NT2/D1 (cell line): ENCODE measurements at regions not wholly inside any gene's neighbourhood (a gene's known extent, or its start where the extent isn't known, plus 50 kb on each side); places are given as distances from the start of the nearest gene placed in this dataset.

Experiments used
- DNase-seq: peaks from one replicate; pipeline ENCODE4 v3.0.0-alpha.2; 2011; ENCODE audit warnings: low read depth, low spot score
- H3K27me3 ChIP-seq: 2 replicates; pipeline ENCODE4 v1.6.0; 2011; ENCODE audit warnings: mild to moderate bottlenecking; ENCODE audit not compliant: insufficient read length, insufficient read depth
- H3K36me3 ChIP-seq: 2 replicates; pipeline ENCODE4 v1.6.1; 2011; ENCODE audit warnings: mild to moderate bottlenecking, low read length, mixed read lengths; ENCODE audit not compliant: insufficient read depth, insufficient read length
- H3K4me1 ChIP-seq: 2 replicates; pipeline ENCODE4 v1.5.1; 2011; ENCODE audit not compliant: insufficient read depth, insufficient read length
- H3K4me3 ChIP-seq: 2 replicates; pipeline ENCODE4 v1.5.1; 2011; ENCODE audit warnings: low read depth; ENCODE audit not compliant: insufficient read length
- H3K9ac ChIP-seq: 2 replicates; pipeline ENCODE4 v1.6.0; 2011; ENCODE audit warnings: low read depth; ENCODE audit not compliant: insufficient read length
- H3K9me3 ChIP-seq: 2 replicates; pipeline ENCODE4 v1.5.1; 2011; ENCODE audit warnings: mild to moderate bottlenecking, low read length; ENCODE audit not compliant: insufficient read depth
- SUZ12 ChIP-seq: IDR thresholded peaks from 2 replicates; pipeline ENCODE4 v1.6.1; 2011; ENCODE audit not compliant: insufficient read length, insufficient read depth; ENCODE audit errors: extremely low read depth
- YY1 ChIP-seq: IDR thresholded peaks from 2 replicates; pipeline ENCODE4 v1.6.1; 2011; ENCODE audit not compliant: insufficient read length, insufficient read depth
- ZNF274 ChIP-seq: IDR thresholded peaks from 2 replicates; pipeline ENCODE4 v1.6.1; 2011; ENCODE audit warnings: mild to moderate bottlenecking, low read depth, low read length

- H3K4me1 ChIP-seq = no peaks in the 10 kb centered on the region
- no peaks in the 10 kb centered on the region for H3K27me3 ChIP-seq
- H3K4me3 ChIP-seq = no peak overlapping the region
- no peaks in the 10 kb centered on the region for H3K36me3 ChIP-seq
- no peak for DNase-seq
- no peak for TF ChIP-seq SUZ12
- TF ChIP-seq ZNF274 = no peak
- TF ChIP-seq YY1 = no peak
- no peak overlapping the region for H3K9ac ChIP-seq
- no peaks in the 10 kb centered on the region for H3K9me3 ChIP-seq
Observed at GRCh38 chr7:17534348-17534747, 235.9 kb downstream of the AHR start.

GRCh38 chr7:17535776-17536175, 237.3 kb downstream of the AHR start:
- Histone ChIP-seq H3K9me3 (no peaks in the 10 kb centered on the region), H3K9ac (no peak overlapping the region), H3K4me1 (no peaks in the 10 kb centered on the region), H3K27me3 (no peaks in the 10 kb centered on the region), H3K36me3 (no peaks in the 10 kb centered on the region), H3K4me3 (no peak overlapping the region)
- no peak for TF ChIP-seq ZNF274
- TF ChIP-seq YY1 = no peak
- no peak for TF ChIP-seq SUZ12
- no peak for DNase-seq

- Histone ChIP-seq H3K27me3 (no peaks in the 10 kb centered on the region), H3K4me3 (no peak overlapping the region), H3K9me3 (no peaks in the 10 kb centered on the region), H3K4me1 (no peaks in the 10 kb centered on the region), H3K9ac (no peak overlapping the region), H3K36me3 (no peaks in the 10 kb centered on the region)
- no peak for DNase-seq
- TF ChIP-seq YY1 = no peak
- TF ChIP-seq ZNF274 = no peak
- no peak for TF ChIP-seq SUZ12
Observed at GRCh38 chr7:17544401-17544800, 245.9 kb downstream of the AHR start.

- H3K4me3 ChIP-seq = no peak overlapping the region
Observed at GRCh38 chr7:17545348-17545747, 246.9 kb downstream of the AHR start.

GRCh38 chr7:17546189-17546588, 247.7 kb downstream of the AHR start:
- DNase-seq = no peak
- Histone ChIP-seq H3K4me3 (no peak overlapping the region), H3K4me1 (no peaks in the 10 kb centered on the region), H3K27me3 (no peaks in the 10 kb centered on the region), H3K9me3 (no peaks in the 10 kb centered on the region), H3K36me3 (no peaks in the 10 kb centered on the region), H3K9ac (no peak overlapping the region)
- no peak for TF ChIP-seq YY1
- no peak for TF ChIP-seq SUZ12
- no peak for TF ChIP-seq ZNF274

More at GRCh38 chr7:17545348-17545747, 246.9 kb downstream of the AHR start:
- H3K36me3 ChIP-seq = no peaks in the 10 kb centered on the region
- H3K4me1 ChIP-seq = no peaks in the 10 kb centered on the region
- TF ChIP-seq YY1 = no peak
- no peak for TF ChIP-seq SUZ12
- no peak for TF ChIP-seq ZNF274
- no peaks in the 10 kb centered on the region for H3K27me3 ChIP-seq
- no peak overlapping the region for H3K9ac ChIP-seq
- DNase-seq = no peak
- H3K9me3 ChIP-seq = no peaks in the 10 kb centered on the region

- no peak overlapping the region for H3K4me3 ChIP-seq
- no peaks in the 10 kb centered on the region for H3K27me3 ChIP-seq
- H3K9me3 ChIP-seq = no peaks in the 10 kb centered on the region
- H3K9ac ChIP-seq = no peak overlapping the region
- H3K4me1 ChIP-seq = no peaks in the 10 kb centered on the region
- no peak for DNase-seq
- no peak for TF ChIP-seq SUZ12
- TF ChIP-seq YY1 = no peak
- TF ChIP-seq ZNF274 = no peak
- H3K36me3 ChIP-seq = no peaks in the 10 kb centered on the region
Observed at GRCh38 chr7:17546592-17546991, 248.1 kb downstream of the AHR start.

- peak; percentile 25 for DNase-seq
- no peaks in the 10 kb centered on the region for H3K4me1 ChIP-seq
- no peaks in the 10 kb centered on the region for H3K36me3 ChIP-seq
- H3K9ac ChIP-seq = no peak overlapping the region
- no peaks in the 10 kb centered on the region for H3K27me3 ChIP-seq
- TF ChIP-seq SUZ12 (no peak), ZNF274 (no peak), YY1 (no peak)
- no peaks in the 10 kb centered on the region for H3K9me3 ChIP-seq
- no peak overlapping the region for H3K4me3 ChIP-seq
Observed at GRCh38 chr7:17548014-17548653, 249.7 kb downstream of the AHR start.

- no peak for TF ChIP-seq SUZ12
- no peak for TF ChIP-seq ZNF274
- no peak for TF ChIP-seq YY1
- Histone ChIP-seq H3K9me3 (no peaks in the 10 kb centered on the region), H3K36me3 (no peaks in the 10 kb centered on the region), H3K4me3 (no peak overlapping the region), H3K9ac (no peak overlapping the region), H3K27me3 (no peaks in the 10 kb centered on the region), H3K4me1 (no peaks in the 10 kb centered on the region)
- no peak for DNase-seq
Observed at GRCh38 chr7:17549406-17549805, 251.0 kb downstream of the AHR start.
